ENCODE measurements at regions not wholly inside any gene's neighbourhood (a gene's known extent, or its start where the extent isn't known, plus 50 kb on each side); places are given as distances from the start of the nearest gene placed in this dataset.
"Not testable (repeated sequence)": the region's sequence is repeated elsewhere in the genome, so short reads cannot be mapped to it uniquely, and the experiment has no call there.

DNA sequence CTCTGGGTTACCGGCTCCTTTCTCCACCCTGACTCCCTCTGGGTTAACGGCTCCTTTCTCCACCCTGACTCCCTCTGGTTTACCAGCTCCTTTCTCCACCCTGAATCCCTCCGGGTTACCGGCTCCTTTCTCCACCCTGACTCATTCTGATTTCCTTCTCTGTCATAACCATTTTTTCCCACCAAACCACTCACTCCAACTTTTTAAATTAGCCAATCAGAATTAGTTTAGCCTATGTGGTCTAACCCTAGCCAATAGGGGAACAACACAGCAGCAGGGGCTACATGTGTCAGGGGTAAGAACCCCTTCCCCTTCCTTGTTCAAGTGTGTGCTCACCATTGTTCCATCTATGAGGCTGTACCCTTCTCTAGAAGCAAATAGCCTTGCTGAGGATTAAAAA, 98.4 kb upstream of the RBM19 start:
- Histone ChIP-seq H3K4me2 (ENCODE audit: low read length, poor library complexity, severe bottlenecking) (no peak overlapping the region), H3K4me1 (ENCODE audit: control insufficient read depth, insufficient read depth, low read depth, low read length) (no peaks in the 10 kb centered on the region), H3K14ac (ENCODE audit: low read length in 2 of 2) (no peak overlapping the region), H2AK5ac (ENCODE audit: low read length, severe bottlenecking) (no peak overlapping the region), H3K4me3 (ENCODE audit: insufficient read depth in 1 of 2, low read depth in 1 of 2, low read length in 2 of 2) (no peak overlapping the region), H3K36me3 (ENCODE audit: control insufficient read depth in 1 of 2, insufficient read depth in 2 of 2, low read depth in 1 of 2, low read length in 2 of 2) (no peaks in the 10 kb centered on the region), H3K23ac (ENCODE audit: low read length in 2 of 2) (no peak overlapping the region), H3K9me3 (ENCODE audit: control insufficient read depth, low read length) (peaks cover 9% of the 10 kb centered on the region), H3K18ac (ENCODE audit: low read depth in 1 of 2, low read length in 2 of 2) (no peak overlapping the region), H2BK120ac (ENCODE audit: low read depth, low read length) (no peak overlapping the region), H3K79me1 (replicated peaks; ENCODE audit: low read length, poor library complexity, severe bottlenecking) (no peaks in the 10 kb centered on the region), H2BK5ac (ENCODE audit: low read depth, low read length, poor library complexity, severe bottlenecking) (no peak overlapping the region), H4K8ac (ENCODE audit: low read length) (no peak overlapping the region), H3K27me3 (ENCODE audit: control insufficient read depth in 1 of 2, insufficient read depth in 1 of 2, low read length in 2 of 2) (peaks cover 0 to 6% of the 10 kb centered on the region in 2 experiments), H3K27ac (ENCODE audit: low read length, poor library complexity, severe bottlenecking) (no peak overlapping the region), H2AFZ (ENCODE audit: low read depth, low read length) (no peak overlapping the region), H4K91ac (ENCODE audit: low read length) (no peak overlapping the region), H2BK15ac (ENCODE audit: low read depth, poor library complexity, severe bottlenecking) (no peak overlapping the region), H3K4ac (ENCODE audit: low read depth in 1 of 2, low read length in 2 of 2) (no peak overlapping the region), H2BK12ac (ENCODE audit: low read length in 2 of 2) (no peak overlapping the region), H3K9ac (ENCODE audit: low read length) (no peak overlapping the region)
- WGBS: 61% methylated on average over 4 of the region's 4 CpGs
- no peak for DNase-seq

DNA sequence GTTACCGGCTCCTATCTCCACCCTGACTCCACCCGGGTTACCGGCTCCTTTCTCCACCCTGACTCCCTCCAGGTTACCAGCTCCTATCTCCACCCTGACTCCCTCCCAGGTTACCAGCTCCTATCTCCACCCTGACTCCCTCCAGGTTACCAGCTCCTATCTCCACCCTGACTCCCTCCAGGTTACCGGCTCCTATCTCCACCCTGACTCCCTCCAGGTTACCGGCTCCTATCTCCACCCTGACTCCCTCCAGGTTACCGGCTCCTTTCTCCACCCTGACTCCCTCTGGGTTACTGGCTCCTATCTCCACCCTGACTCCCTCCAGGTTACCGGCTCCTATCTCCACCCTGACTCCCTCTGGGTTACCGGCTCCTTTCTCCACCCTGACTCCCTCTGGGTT, 97.9 kb upstream of the RBM19 start:
- not testable (repeated sequence) for H4K8ac ChIP-seq (ENCODE audit: low read length); H2BK5ac ChIP-seq (ENCODE audit: low read depth, low read length, poor library complexity, severe bottlenecking); H3K9me3 ChIP-seq (ENCODE audit: control insufficient read depth, low read length); H3K27me3 ChIP-seq (ENCODE audit: control insufficient read depth in 1 of 2, insufficient read depth in 1 of 2, low read length in 2 of 2); H3K23ac ChIP-seq (ENCODE audit: low read length in 2 of 2); DNase-seq; H3K18ac ChIP-seq (ENCODE audit: low read depth in 1 of 2, low read length in 2 of 2); H4K91ac ChIP-seq (ENCODE audit: low read length); H3K4me3 ChIP-seq (ENCODE audit: insufficient read depth in 1 of 2, low read depth in 1 of 2, low read length in 2 of 2); H3K4me1 ChIP-seq (ENCODE audit: control insufficient read depth, insufficient read depth, low read depth, low read length); H2AK5ac ChIP-seq (ENCODE audit: low read length, severe bottlenecking); H2AFZ ChIP-seq (ENCODE audit: low read depth, low read length); H2BK120ac ChIP-seq (ENCODE audit: low read depth, low read length); H3K4me2 ChIP-seq (ENCODE audit: low read length, poor library complexity, severe bottlenecking); H3K4ac ChIP-seq (ENCODE audit: low read depth in 1 of 2, low read length in 2 of 2); H2BK15ac ChIP-seq (ENCODE audit: low read depth, poor library complexity, severe bottlenecking); H2BK12ac ChIP-seq (ENCODE audit: low read length in 2 of 2); H3K27ac ChIP-seq (ENCODE audit: low read length, poor library complexity, severe bottlenecking); H3K36me3 ChIP-seq (ENCODE audit: control insufficient read depth in 1 of 2, insufficient read depth in 2 of 2, low read depth in 1 of 2, low read length in 2 of 2); H3K9ac ChIP-seq (ENCODE audit: low read length); H3K79me1 ChIP-seq (replicated peaks; ENCODE audit: low read length, poor library complexity, severe bottlenecking); H3K14ac ChIP-seq (ENCODE audit: low read length in 2 of 2)
- 93% methylated on average over 4 of the region's 8 CpGs for WGBS

DNA sequence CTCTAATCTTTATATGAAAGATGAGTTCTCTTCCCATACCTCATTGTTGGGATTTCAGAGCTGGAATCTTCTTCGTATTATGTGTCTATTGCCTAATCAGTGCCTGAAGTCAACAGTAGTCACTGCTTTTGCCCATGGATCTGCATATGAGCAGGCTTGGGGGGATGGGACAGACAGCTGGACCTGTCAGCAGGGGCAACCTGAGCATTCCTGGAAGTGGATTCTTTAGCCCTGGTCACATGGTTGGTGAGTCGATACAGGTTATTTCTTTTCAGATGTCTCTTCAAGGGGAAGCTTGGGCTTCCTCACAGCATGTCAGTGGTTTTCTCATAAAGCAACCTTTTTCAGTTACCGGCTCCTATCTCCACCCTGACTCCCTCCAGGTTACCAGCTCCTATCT, 97.3 kb upstream of the RBM19 start:
- Histone ChIP-seq H2BK120ac (ENCODE audit: low read depth, low read length) (no peak overlapping the region), H4K91ac (ENCODE audit: low read length) (no peak overlapping the region), H3K18ac (ENCODE audit: low read depth in 1 of 2, low read length in 2 of 2) (no peak overlapping the region), H2AK5ac (ENCODE audit: low read length, severe bottlenecking) (no peak overlapping the region), H3K36me3 (ENCODE audit: control insufficient read depth in 1 of 2, insufficient read depth in 2 of 2, low read depth in 1 of 2, low read length in 2 of 2) (no peaks in the 10 kb centered on the region), H3K4ac (ENCODE audit: low read depth in 1 of 2, low read length in 2 of 2) (no peak overlapping the region), H2AFZ (ENCODE audit: low read depth, low read length) (no peak overlapping the region), H3K79me1 (replicated peaks; ENCODE audit: low read length, poor library complexity, severe bottlenecking) (no peaks in the 10 kb centered on the region), H3K27me3 (ENCODE audit: control insufficient read depth in 1 of 2, insufficient read depth in 1 of 2, low read length in 2 of 2) (peaks cover 0 to 6% of the 10 kb centered on the region in 2 experiments), H2BK15ac (ENCODE audit: low read depth, poor library complexity, severe bottlenecking) (no peak overlapping the region), H3K14ac (ENCODE audit: low read length in 2 of 2) (no peak overlapping the region), H3K27ac (ENCODE audit: low read length, poor library complexity, severe bottlenecking) (no peak overlapping the region), H4K8ac (ENCODE audit: low read length) (no peak overlapping the region), H3K23ac (ENCODE audit: low read length in 2 of 2) (no peak overlapping the region), H2BK5ac (ENCODE audit: low read depth, low read length, poor library complexity, severe bottlenecking) (no peak overlapping the region), H3K9ac (ENCODE audit: low read length) (no peak overlapping the region), H3K4me3 (ENCODE audit: insufficient read depth in 1 of 2, low read depth in 1 of 2, low read length in 2 of 2) (no peak overlapping the region), H3K4me2 (ENCODE audit: low read length, poor library complexity, severe bottlenecking) (no peak overlapping the region), H3K9me3 (ENCODE audit: control insufficient read depth, low read length) (peaks cover 10% of the 10 kb centered on the region), H3K4me1 (ENCODE audit: control insufficient read depth, insufficient read depth, low read depth, low read length) (no peaks in the 10 kb centered on the region), H2BK12ac (ENCODE audit: low read length in 2 of 2) (no peak overlapping the region)
- no peak for DNase-seq
- WGBS: 87% methylated on average over 3 of the region's 3 CpGs

DNA sequence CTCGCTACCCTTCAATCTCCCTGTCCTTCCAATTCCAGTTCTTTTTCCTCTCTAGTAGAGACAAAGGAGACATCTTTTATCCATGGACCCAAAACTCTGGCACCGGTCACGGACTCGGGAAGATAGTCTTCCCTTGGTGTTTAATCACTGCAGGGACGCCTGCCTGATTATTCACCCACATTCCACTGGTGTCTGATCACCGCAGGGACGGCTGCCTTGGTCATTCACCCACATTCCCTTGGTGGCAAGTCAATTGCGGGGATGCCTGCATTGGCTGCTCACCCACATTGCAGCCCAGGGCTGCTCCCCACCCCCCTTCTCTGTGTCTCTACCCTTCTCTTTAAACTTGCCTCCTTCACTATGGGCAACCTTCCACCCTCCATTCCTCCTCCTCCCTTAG, 90.2 kb upstream of the RBM19 start:
- H3K4ac ChIP-seq (ENCODE audit: low read depth in 1 of 2, low read length in 2 of 2); H3K9ac ChIP-seq (ENCODE audit: low read length); H2BK5ac ChIP-seq (ENCODE audit: low read depth, low read length, poor library complexity, severe bottlenecking); H3K79me1 ChIP-seq (replicated peaks; ENCODE audit: low read length, poor library complexity, severe bottlenecking); H3K23ac ChIP-seq (ENCODE audit: low read length in 2 of 2); H3K4me1 ChIP-seq (ENCODE audit: control insufficient read depth, insufficient read depth, low read depth, low read length); H2BK12ac ChIP-seq (ENCODE audit: low read length in 2 of 2); H3K36me3 ChIP-seq (ENCODE audit: control insufficient read depth in 1 of 2, insufficient read depth in 2 of 2, low read depth in 1 of 2, low read length in 2 of 2); H4K91ac ChIP-seq (ENCODE audit: low read length); H3K9me3 ChIP-seq (ENCODE audit: control insufficient read depth, low read length); H2AFZ ChIP-seq (ENCODE audit: low read depth, low read length); H3K4me2 ChIP-seq (ENCODE audit: low read length, poor library complexity, severe bottlenecking); DNase-seq; H3K14ac ChIP-seq (ENCODE audit: low read length in 2 of 2); H3K18ac ChIP-seq (ENCODE audit: low read depth in 1 of 2, low read length in 2 of 2); H3K4me3 ChIP-seq (ENCODE audit: insufficient read depth in 1 of 2, low read depth in 1 of 2, low read length in 2 of 2); H2BK15ac ChIP-seq (ENCODE audit: low read depth, poor library complexity, severe bottlenecking); H2BK120ac ChIP-seq (ENCODE audit: low read depth, low read length); H3K27ac ChIP-seq (ENCODE audit: low read length, poor library complexity, severe bottlenecking); H2AK5ac ChIP-seq (ENCODE audit: low read length, severe bottlenecking); H4K8ac ChIP-seq (ENCODE audit: low read length): not testable (repeated sequence)
- H3K27me3 ChIP-seq (ENCODE audit: control insufficient read depth in 1 of 2, insufficient read depth in 1 of 2, low read length in 2 of 2): peaks cover 0 to 26% of the 10 kb centered on the region in 2 experiments
- WGBS: 73% methylated on average over 8 of the region's 8 CpGs

Data from mesenchymal stem cell (in vitro differentiated cells and primary cell).